Stimulated activated naive CD8-positive, alpha-beta T cell treated with anti-CD3 and anti-CD28 coated beads, Interleukin-15, amount 100 ng/mL, for 72 hours (primary cell): ENCODE measurements at regions not wholly inside any gene's neighbourhood (a gene's known extent, or its start where the extent isn't known, plus 50 kb on each side); places are given as distances from the start of the nearest gene placed in this dataset.

Experiments
- ATAC-seq: fragments of 150-1000 bp; cut with Tn5 transposase; 2 replicates; pipeline ENCODE4 v1.10.0; 2021; ENCODE audit warnings: mild to moderate bottlenecking, moderate library complexity
- DNase-seq, 2 donors: peaks; one replicate each; pipeline ENCODE4 v3.0.0; 2021 to 2022
- H3K27ac Mint-ChIP-seq, 2 donors: one replicate each; pipeline ENCODE4 v1.8.0; 2022; ENCODE audit warnings: mild to moderate bottlenecking in 2 of 2, mixed read lengths in 2 of 2, moderate library complexity in 2 of 2
- H3K27me3 Mint-ChIP-seq: one replicate; pipeline ENCODE4 v1.8.0; 2022; ENCODE audit warnings: mixed read lengths
- H3K4me1 Mint-ChIP-seq: one replicate; pipeline ENCODE4 v1.8.0; 2022; ENCODE audit warnings: mild to moderate bottlenecking, mixed read lengths
- H3K4me3 Mint-ChIP-seq, 2 donors: one replicate each; pipeline ENCODE4 v1.8.0; 2022; ENCODE audit warnings: mild to moderate bottlenecking in 2 of 2, mixed read lengths in 2 of 2, moderate library complexity in 1 of 2
- H3K9me3 Mint-ChIP-seq, 2 donors: one replicate each; pipeline ENCODE4 v1.8.0; 2022; ENCODE audit warnings: mixed read lengths in 2 of 2

GRCh38 chr3:83482402-83483070 lies 1476.3 kb upstream of the CADM2 start:
- no peak overlapping the region for H3K4me3 Mint-ChIP-seq
- H3K27me3 Mint-ChIP-seq, result no peaks in the 10 kb centered on the region
- DNase-seq (no peak), ATAC-seq (no peak)
- H3K27ac Mint-ChIP-seq, result no peak overlapping the region
- no peaks in the 10 kb centered on the region for H3K4me1 Mint-ChIP-seq
- H3K9me3 Mint-ChIP-seq, result peaks cover 4 to 14% of the 10 kb centered on the region in 2 donors

GRCh38 chr3:83496462-83496861 lies 1462.3 kb upstream of the CADM2 start:
- Mint-ChIP-seq H3K9me3 (no peaks in the 10 kb centered on the region), H3K27ac (no peak overlapping the region), H3K4me1 (no peaks in the 10 kb centered on the region), H3K4me3 (no peak overlapping the region), H3K27me3 (no peaks in the 10 kb centered on the region)
- ATAC-seq (no peak), DNase-seq (no peak)

GRCh38 chr3:83498361-83499016 lies 1460.3 kb upstream of the CADM2 start:
- no peaks in the 10 kb centered on the region for H3K4me1 Mint-ChIP-seq
- no peak for DNase-seq
- no peaks in the 10 kb centered on the region for H3K27me3 Mint-ChIP-seq
- no peak overlapping the region for H3K27ac Mint-ChIP-seq
- H3K4me3 Mint-ChIP-seq, result no peak overlapping the region
- no peaks in the 10 kb centered on the region for H3K9me3 Mint-ChIP-seq
- no peak for ATAC-seq

GRCh38 chr3:83500422-83500821 lies 1458.4 kb upstream of the CADM2 start:
- Mint-ChIP-seq H3K27me3 (no peaks in the 10 kb centered on the region), H3K9me3 (no peaks in the 10 kb centered on the region), H3K27ac (no peak overlapping the region), H3K4me3 (no peak overlapping the region), H3K4me1 (no peaks in the 10 kb centered on the region)
- ATAC-seq, result no peak
- DNase-seq, result no peak

- Mint-ChIP-seq H3K4me1 (no peaks in the 10 kb centered on the region), H3K4me3 (no peak overlapping the region), H3K9me3 (no peaks in the 10 kb centered on the region), H3K27ac (peak overlapping the region in 1 of 2 donors; percentile 71), H3K27me3 (no peaks in the 10 kb centered on the region)
- DNase-seq (no peak), ATAC-seq (no peak)
Measured at GRCh38 chr3:83500931-83501330, 1457.9 kb upstream of the CADM2 start.

- H3K9me3 Mint-ChIP-seq, result peaks cover 15 to 29% of the 10 kb centered on the region in 2 donors
- ATAC-seq (no peak), DNase-seq (no peak)
- H3K27ac Mint-ChIP-seq, result no peak overlapping the region
- no peaks in the 10 kb centered on the region for H3K27me3 Mint-ChIP-seq
- H3K4me3 Mint-ChIP-seq, result no peak overlapping the region
- H3K4me1 Mint-ChIP-seq, result no peaks in the 10 kb centered on the region
Measured at GRCh38 chr3:83513051-83513450, 1445.7 kb upstream of the CADM2 start.

- H3K27me3 Mint-ChIP-seq, result no peaks in the 10 kb centered on the region
- no peak overlapping the region for H3K4me3 Mint-ChIP-seq
- H3K4me1 Mint-ChIP-seq, result no peaks in the 10 kb centered on the region
- H3K9me3 Mint-ChIP-seq, result peaks cover 15 to 29% of the 10 kb centered on the region in 2 donors
- no peak overlapping the region for H3K27ac Mint-ChIP-seq
- ATAC-seq, result no peak
- no peak for DNase-seq
Measured at GRCh38 chr3:83513677-83514076, 1445.1 kb upstream of the CADM2 start.

- ATAC-seq, result no peak
- no peak overlapping the region for H3K27ac Mint-ChIP-seq
- no peak overlapping the region for H3K4me3 Mint-ChIP-seq
- DNase-seq, result no peak
- H3K4me1 Mint-ChIP-seq, result no peaks in the 10 kb centered on the region
- no peaks in the 10 kb centered on the region for H3K27me3 Mint-ChIP-seq
- H3K9me3 Mint-ChIP-seq, result peaks cover 9 to 26% of the 10 kb centered on the region in 2 donors
Measured at GRCh38 chr3:83514130-83514914, 1444.5 kb upstream of the CADM2 start.

- Mint-ChIP-seq H3K9me3 (peaks cover 8 to 26% of the 10 kb centered on the region in 2 donors), H3K27me3 (no peaks in the 10 kb centered on the region)
Measured at GRCh38 chr3:83515123-83515522, 1443.7 kb upstream of the CADM2 start.

GRCh38 chr3:83523470-83524073 lies 1435.2 kb upstream of the CADM2 start:
- no peak overlapping the region for H3K4me3 Mint-ChIP-seq
- no peaks in the 10 kb centered on the region for H3K9me3 Mint-ChIP-seq
- no peak overlapping the region for H3K27ac Mint-ChIP-seq
- DNase-seq (peak in 1 of 2 donors; percentile 3), ATAC-seq (peak; percentile 50)
- no peaks in the 10 kb centered on the region for H3K27me3 Mint-ChIP-seq
- H3K4me1 Mint-ChIP-seq, result no peaks in the 10 kb centered on the region

More at GRCh38 chr3:83515123-83515522, 1443.7 kb upstream of the CADM2 start:
- no peak for DNase-seq
- no peak for ATAC-seq
- Mint-ChIP-seq H3K4me1 (no peaks in the 10 kb centered on the region), H3K27ac (no peak overlapping the region), H3K4me3 (no peak overlapping the region)

- Mint-ChIP-seq H3K4me3 (no peak overlapping the region), H3K4me1 (no peaks in the 10 kb centered on the region)
Measured at GRCh38 chr3:83524901-83525300, 1433.9 kb upstream of the CADM2 start.

GRCh38 chr3:83559082-83559481 lies 1399.7 kb upstream of the CADM2 start:
- Mint-ChIP-seq H3K9me3 (peaks cover 12 to 19% of the 10 kb centered on the region in 2 donors), H3K4me1 (no peaks in the 10 kb centered on the region), H3K27ac (no peak overlapping the region), H3K4me3 (no peak overlapping the region), H3K27me3 (no peaks in the 10 kb centered on the region)
- ATAC-seq (no peak), DNase-seq (no peak)

More at GRCh38 chr3:83524901-83525300, 1433.9 kb upstream of the CADM2 start:
- no peak overlapping the region for H3K27ac Mint-ChIP-seq
- DNase-seq, result no peak
- no peak for ATAC-seq
- no peaks in the 10 kb centered on the region for H3K27me3 Mint-ChIP-seq
- H3K9me3 Mint-ChIP-seq, result no peaks in the 10 kb centered on the region

- H3K4me3 Mint-ChIP-seq, result no peak overlapping the region
- H3K4me1 Mint-ChIP-seq, result no peaks in the 10 kb centered on the region
- H3K9me3 Mint-ChIP-seq, result no peaks in the 10 kb centered on the region
- DNase-seq, result no peak
- H3K27ac Mint-ChIP-seq, result no peak overlapping the region
- H3K27me3 Mint-ChIP-seq, result no peaks in the 10 kb centered on the region
- ATAC-seq, result no peak
Measured at GRCh38 chr3:83567935-83568334, 1390.9 kb upstream of the CADM2 start.

GRCh38 chr3:83581546-83581945 lies 1377.2 kb upstream of the CADM2 start:
- H3K4me1 Mint-ChIP-seq, result no peaks in the 10 kb centered on the region
- DNase-seq (no peak), ATAC-seq (no peak)
- H3K27ac Mint-ChIP-seq, result no peak overlapping the region
- no peaks in the 10 kb centered on the region for H3K27me3 Mint-ChIP-seq
- H3K4me3 Mint-ChIP-seq, result no peak overlapping the region
- H3K9me3 Mint-ChIP-seq, result peaks cover 7 to 11% of the 10 kb centered on the region in 2 donors

GRCh38 chr3:83601704-83602103 lies 1357.1 kb upstream of the CADM2 start:
- peaks cover 8 to 10% of the 10 kb centered on the region in 2 donors for H3K9me3 Mint-ChIP-seq
- ATAC-seq (no peak), DNase-seq (no peak)
- H3K4me3 Mint-ChIP-seq, result no peak overlapping the region
- H3K27me3 Mint-ChIP-seq, result no peaks in the 10 kb centered on the region
- H3K27ac Mint-ChIP-seq, result no peak overlapping the region
- H3K4me1 Mint-ChIP-seq, result no peaks in the 10 kb centered on the region

- H3K9me3 Mint-ChIP-seq, result peaks cover 4 to 6% of the 10 kb centered on the region in 2 donors
- no peaks in the 10 kb centered on the region for H3K27me3 Mint-ChIP-seq
- DNase-seq (no peak), ATAC-seq (no peak)
- H3K4me3 Mint-ChIP-seq, result no peak overlapping the region
- no peaks in the 10 kb centered on the region for H3K4me1 Mint-ChIP-seq
- H3K27ac Mint-ChIP-seq, result no peak overlapping the region
Measured at GRCh38 chr3:83622526-83622925, 1336.3 kb upstream of the CADM2 start.
